ENCODE measurements at regions not wholly inside any gene's neighbourhood (a gene's known extent, or its start where the extent isn't known, plus 50 kb on each side); places are given as distances from the start of the nearest gene placed in this dataset.

- TF ChIP-seq MEIS1 (CRISPR knock-in tag; IDR thresholded peaks at IDR 0.05; ENCODE audit: borderline replicate concordance) = no peak
- TF ChIP-seq CTCF (tag by site-specific recombination; IDR thresholded peaks at IDR 0.05) = no peak
- no peak for TF ChIP-seq ZSCAN30 (tag by site-specific recombination; IDR thresholded peaks at IDR 0.05)
- TF ChIP-seq ZNF121 (tag by site-specific recombination; IDR thresholded peaks at IDR 0.05) = no peak
- no peak for TF ChIP-seq ZNF16 (tag by site-specific recombination; IDR thresholded peaks at IDR 0.05; ENCODE audit: low read depth)
- TF ChIP-seq ZBTB49 (tag by site-specific recombination; IDR thresholded peaks at IDR 0.05; ENCODE audit: low read depth) = no peak
- no peak for TF ChIP-seq GLI4 (tag by site-specific recombination; IDR thresholded peaks at IDR 0.05)
- no peak for TF ChIP-seq ATF2 (tag by site-specific recombination; IDR thresholded peaks at IDR 0.05; ENCODE audit: low read depth)
- TF ChIP-seq ZEB2 (tag by site-specific recombination; IDR thresholded peaks at IDR 0.05) = no peak
- no peak for TF ChIP-seq ZFP37 (tag by site-specific recombination; IDR thresholded peaks at IDR 0.05)
- TF ChIP-seq ZNF704 (tag by site-specific recombination; IDR thresholded peaks at IDR 0.05) = no peak
- TF ChIP-seq ZNF24 (tag by site-specific recombination; IDR thresholded peaks at IDR 0.05) = no peak
- TF ChIP-seq ZBTB7A (tag by site-specific recombination; IDR thresholded peaks at IDR 0.05; ENCODE audit: low read depth) = no peak
- TF ChIP-seq ZNF629 (tag by site-specific recombination; IDR thresholded peaks at IDR 0.05) = no peak
Observed at GRCh38 chr1:209040351-209040750, 543.2 kb upstream of the CAMK1G start.
